ENCODE measurements at regions not wholly inside any gene's neighbourhood (a gene's known extent, or its start where the extent isn't known, plus 50 kb on each side); places are given as distances from the start of the nearest gene placed in this dataset.

GRCh38 chr14:86641310-86641709, 1111.4 kb downstream of the FLRT2 start:
- H3K27ac ChIP-seq (ENCODE audit: low read depth in 1 of 2, low read length in 1 of 2), result no peak overlapping the region
- no peak overlapping the region for H3K4me3 ChIP-seq
- no peak for ATAC-seq (ENCODE audit: insufficient read depth, low FRiP score)
- peaks cover 0 to 4% (median under 1%) of the 10 kb centered on the region in 4 donors for H3K9me3 ChIP-seq (ENCODE audit: control insufficient read depth in 4 of 4, insufficient read depth in 3 of 4, low read length in 3 of 4)
- TF ChIP-seq, protein P1, sequence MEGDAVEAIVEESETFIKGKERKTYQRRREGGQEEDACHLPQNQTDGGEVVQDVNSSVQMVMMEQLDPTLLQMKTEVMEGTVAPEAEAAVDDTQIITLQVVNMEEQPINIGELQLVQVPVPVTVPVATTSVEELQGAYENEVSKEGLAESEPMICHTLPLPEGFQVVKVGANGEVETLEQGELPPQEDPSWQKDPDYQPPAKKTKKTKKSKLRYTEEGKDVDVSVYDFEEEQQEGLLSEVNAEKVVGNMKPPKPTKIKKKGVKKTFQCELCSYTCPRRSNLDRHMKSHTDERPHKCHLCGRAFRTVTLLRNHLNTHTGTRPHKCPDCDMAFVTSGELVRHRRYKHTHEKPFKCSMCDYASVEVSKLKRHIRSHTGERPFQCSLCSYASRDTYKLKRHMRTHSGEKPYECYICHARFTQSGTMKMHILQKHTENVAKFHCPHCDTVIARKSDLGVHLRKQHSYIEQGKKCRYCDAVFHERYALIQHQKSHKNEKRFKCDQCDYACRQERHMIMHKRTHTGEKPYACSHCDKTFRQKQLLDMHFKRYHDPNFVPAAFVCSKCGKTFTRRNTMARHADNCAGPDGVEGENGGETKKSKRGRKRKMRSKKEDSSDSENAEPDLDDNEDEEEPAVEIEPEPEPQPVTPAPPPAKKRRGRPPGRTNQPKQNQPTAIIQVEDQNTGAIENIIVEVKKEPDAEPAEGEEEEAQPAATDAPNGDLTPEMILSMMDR (IDR thresholded peaks at IDR 0.05; ENCODE audit: control extremely low read depth, extremely low read depth), result no peak
- no peaks in the 10 kb centered on the region for H3K36me3 ChIP-seq (ENCODE audit: control insufficient read depth in 4 of 4, insufficient read depth in 4 of 4, low read length in 4 of 4)
- no peaks in the 10 kb centered on the region for H3K4me1 ChIP-seq (ENCODE audit: control insufficient read depth in 5 of 5, insufficient read depth in 5 of 5, low read length in 5 of 5)
- no peak overlapping the region for H3K9ac ChIP-seq (ENCODE audit: insufficient read depth in 1 of 2, low read length in 2 of 2)
- no peaks in the 10 kb centered on the region for H3K27me3 ChIP-seq (ENCODE audit: control insufficient read depth in 3 of 3, insufficient read depth in 3 of 3, low read length in 2 of 3)
- DNase-seq, result no peak

DNA sequence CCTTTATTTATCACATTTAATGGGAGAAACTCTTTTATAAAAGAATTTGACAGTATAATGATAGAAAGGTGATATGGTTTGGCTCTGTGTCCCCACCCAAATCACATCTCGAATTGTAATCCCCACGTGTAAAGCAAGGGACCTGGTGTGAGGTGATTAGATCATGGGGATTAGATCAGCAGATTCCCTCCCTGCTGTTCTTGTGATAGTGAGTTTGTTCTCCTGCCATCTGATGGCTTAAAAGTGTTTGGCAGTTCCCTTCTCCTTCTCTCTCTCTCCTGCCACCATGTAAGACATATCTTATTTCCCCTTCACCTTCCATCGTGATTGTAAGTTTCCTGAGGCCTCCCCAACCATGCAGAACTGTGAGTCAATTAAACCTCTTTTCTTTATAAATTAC, 1110.3 kb downstream of the FLRT2 start:
- Histone ChIP-seq H3K36me3 (ENCODE audit: control insufficient read depth in 4 of 4, insufficient read depth in 4 of 4, low read length in 4 of 4) (no peaks in the 10 kb centered on the region), H3K4me1 (ENCODE audit: control insufficient read depth in 5 of 5, insufficient read depth in 5 of 5, low read length in 5 of 5) (no peaks in the 10 kb centered on the region), H3K4me3 (no peak overlapping the region), H3K27me3 (ENCODE audit: control insufficient read depth in 3 of 3, insufficient read depth in 3 of 3, low read length in 2 of 3) (no peaks in the 10 kb centered on the region), H3K9ac (ENCODE audit: insufficient read depth in 1 of 2, low read length in 2 of 2) (no peak overlapping the region), H3K27ac (ENCODE audit: low read depth in 1 of 2, low read length in 1 of 2) (no peak overlapping the region), H3K9me3 (ENCODE audit: control insufficient read depth in 4 of 4, insufficient read depth in 3 of 4, low read length in 3 of 4) (peaks cover 0 to 4% (median 0%) of the 10 kb centered on the region in 4 donors)
- TF ChIP-seq, protein P1 (IDR thresholded peaks at IDR 0.05; ENCODE audit: control extremely low read depth, extremely low read depth), result no peak
- DNase-seq (peak in 1 of 3 donors; percentile 3), ATAC-seq (ENCODE audit: insufficient read depth, low FRiP score) (no peak)
- WGBS, 2 donors, result 66 to 70% methylated on average over 3 of the region's 3 CpGs

DNA sequence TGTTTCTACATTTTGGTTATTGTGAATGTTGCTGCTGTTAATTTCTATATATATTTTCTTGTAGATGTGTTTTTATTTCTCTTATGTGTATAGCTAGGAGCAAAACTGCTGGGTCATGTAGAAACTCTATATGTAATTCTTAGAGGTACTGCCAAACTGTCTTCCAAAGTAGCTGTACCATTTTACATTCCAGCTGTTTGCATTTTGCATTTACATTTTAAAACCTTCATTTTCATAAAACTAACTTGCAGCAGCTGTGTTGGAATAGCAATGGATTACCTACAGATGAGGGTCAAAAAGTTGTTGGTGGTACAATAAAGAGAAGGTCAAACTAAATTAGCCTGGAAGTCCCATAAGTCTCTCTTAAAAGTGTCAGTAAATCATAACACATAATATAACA, 1109.7 kb downstream of the FLRT2 start:
- H3K4me1 ChIP-seq (ENCODE audit: control insufficient read depth in 5 of 5, insufficient read depth in 5 of 5, low read length in 5 of 5), result no peaks in the 10 kb centered on the region
- no peak overlapping the region for H3K27ac ChIP-seq (ENCODE audit: low read depth in 1 of 2, low read length in 1 of 2)
- no peak for ATAC-seq (ENCODE audit: insufficient read depth, low FRiP score)
- H3K9me3 ChIP-seq (ENCODE audit: control insufficient read depth in 4 of 4, insufficient read depth in 3 of 4, low read length in 3 of 4), result peaks cover 0 to 4% (median 0%) of the 10 kb centered on the region in 4 donors
- TF ChIP-seq, protein P1 (IDR thresholded peaks at IDR 0.05; ENCODE audit: control extremely low read depth, extremely low read depth), result no peak
- H3K4me3 ChIP-seq, result no peak overlapping the region
- H3K9ac ChIP-seq (ENCODE audit: insufficient read depth in 1 of 2, low read length in 2 of 2), result no peak overlapping the region
- DNase-seq, result peak in 2 of 3 donors; percentile 75 to 83
- no peaks in the 10 kb centered on the region for H3K27me3 ChIP-seq (ENCODE audit: control insufficient read depth in 3 of 3, insufficient read depth in 3 of 3, low read length in 2 of 3)
- no peaks in the 10 kb centered on the region for H3K36me3 ChIP-seq (ENCODE audit: control insufficient read depth in 4 of 4, insufficient read depth in 4 of 4, low read length in 4 of 4)

DNA sequence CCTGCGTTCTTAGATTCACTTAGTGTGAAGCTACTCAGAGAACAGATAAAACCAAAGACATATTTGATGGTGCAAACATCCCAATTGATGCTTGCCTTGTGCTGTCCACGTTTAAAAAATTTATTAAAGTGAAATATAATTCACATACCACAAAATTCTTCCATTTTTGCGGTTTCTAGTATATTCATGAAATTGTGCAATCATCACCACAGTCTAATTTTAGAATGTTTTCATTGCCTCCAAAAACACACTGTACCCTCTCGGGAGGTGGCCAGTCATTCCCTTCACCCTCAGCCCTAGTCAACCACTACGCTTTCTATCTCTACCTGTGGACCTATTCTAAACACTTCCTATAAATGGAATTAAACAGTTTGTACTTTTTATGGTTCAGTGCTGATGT, 1109.2 kb downstream of the FLRT2 start:
- Histone ChIP-seq H3K27me3 (ENCODE audit: control insufficient read depth in 3 of 3, insufficient read depth in 3 of 3, low read length in 2 of 3) (no peaks in the 10 kb centered on the region), H3K9me3 (ENCODE audit: control insufficient read depth in 4 of 4, insufficient read depth in 3 of 4, low read length in 3 of 4) (peaks cover 0 to 4% (median 0%) of the 10 kb centered on the region in 4 donors), H3K27ac (ENCODE audit: low read depth in 1 of 2, low read length in 1 of 2) (no peak overlapping the region), H3K36me3 (ENCODE audit: control insufficient read depth in 4 of 4, insufficient read depth in 4 of 4, low read length in 4 of 4) (no peaks in the 10 kb centered on the region), H3K4me1 (ENCODE audit: control insufficient read depth in 5 of 5, insufficient read depth in 5 of 5, low read length in 5 of 5) (no peaks in the 10 kb centered on the region), H3K4me3 (no peak overlapping the region), H3K9ac (ENCODE audit: insufficient read depth in 1 of 2, low read length in 2 of 2) (no peak overlapping the region)
- TF ChIP-seq, protein P1 (IDR thresholded peaks at IDR 0.05; ENCODE audit: control extremely low read depth, extremely low read depth), result no peak
- whole genome bisulfite sequencing, 2 donors, result 80 to 85% methylated on average over 5 of the region's 5 CpGs
- DNase-seq, result no peak
- no peak for ATAC-seq (ENCODE audit: insufficient read depth, low FRiP score)
